NCI-H146 treated with DMSO at 0.1 percent for 48 hours (cell line): ENCODE measurements at regions not wholly inside any gene's neighbourhood (a gene's known extent, or its start where the extent isn't known, plus 50 kb on each side); places are given as distances from the start of the nearest gene placed in this dataset.
"Not testable (repeated sequence)": the region's sequence is repeated elsewhere in the genome, so short reads cannot be mapped to it uniquely, and the experiment has no call there.

Experiments
- DNase-seq: peaks from one replicate; lab custom pipeline; 2025; ENCODE audit not compliant: unreplicated experiment; lab: John Stamatoyannopoulos, UW

DNA sequence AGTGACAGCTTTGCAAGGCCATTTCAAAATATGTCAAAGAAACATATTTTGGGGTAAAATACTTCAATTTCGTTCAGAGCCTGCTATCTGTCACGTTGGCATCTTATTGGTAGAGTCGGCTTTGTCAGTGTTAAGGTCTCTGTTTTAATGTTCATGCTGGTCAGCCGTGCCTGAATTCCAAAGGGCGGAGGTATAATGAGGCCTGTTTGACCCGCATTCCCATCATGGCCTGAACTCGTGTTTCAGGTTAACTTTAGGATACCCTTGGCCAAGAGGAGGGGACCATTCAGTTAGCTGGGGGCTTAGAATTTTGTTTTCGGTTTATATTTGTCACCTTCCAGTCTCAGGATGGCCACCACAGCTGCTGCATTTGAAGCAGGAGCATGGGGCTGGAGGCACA, 236.4 kb downstream of the NFATC2 start:
- no peak for DNase-seq

DNA sequence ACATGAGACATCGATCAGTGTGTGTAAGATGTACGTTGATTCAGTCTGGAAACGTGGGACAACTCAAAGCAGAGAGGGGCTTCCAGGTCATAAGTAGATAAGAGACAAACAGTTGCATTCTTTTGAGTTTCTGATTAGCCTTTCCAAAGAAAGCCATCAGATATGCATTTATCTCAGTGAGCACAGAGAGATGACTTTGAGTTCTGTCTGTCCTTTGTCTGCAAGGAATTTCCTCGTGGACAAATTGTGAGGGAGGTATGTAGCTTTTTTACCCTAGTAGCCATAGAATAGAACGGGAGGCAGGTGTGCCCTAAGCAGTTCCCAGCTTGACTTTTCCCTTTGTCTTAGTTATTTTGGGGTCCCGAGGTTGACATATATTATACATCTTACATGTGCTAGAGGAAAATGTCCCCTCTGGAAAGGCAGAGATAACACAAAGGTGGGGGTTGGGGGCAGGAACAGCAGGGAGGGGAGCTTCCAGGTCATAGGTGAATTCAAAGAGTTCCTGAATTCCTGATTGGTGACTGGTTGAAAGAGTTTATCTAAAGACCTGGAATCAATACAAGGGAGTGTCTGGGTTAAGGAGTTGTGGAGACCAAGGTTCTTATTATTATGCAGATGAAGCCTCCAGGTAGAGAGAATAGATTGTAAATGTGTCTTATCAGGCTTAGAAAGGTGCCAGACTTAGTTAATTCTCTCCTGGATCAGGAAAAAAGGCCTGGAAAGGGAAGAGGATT, 237.0 kb downstream of the NFATC2 start:
- no peak for DNase-seq

DNA sequence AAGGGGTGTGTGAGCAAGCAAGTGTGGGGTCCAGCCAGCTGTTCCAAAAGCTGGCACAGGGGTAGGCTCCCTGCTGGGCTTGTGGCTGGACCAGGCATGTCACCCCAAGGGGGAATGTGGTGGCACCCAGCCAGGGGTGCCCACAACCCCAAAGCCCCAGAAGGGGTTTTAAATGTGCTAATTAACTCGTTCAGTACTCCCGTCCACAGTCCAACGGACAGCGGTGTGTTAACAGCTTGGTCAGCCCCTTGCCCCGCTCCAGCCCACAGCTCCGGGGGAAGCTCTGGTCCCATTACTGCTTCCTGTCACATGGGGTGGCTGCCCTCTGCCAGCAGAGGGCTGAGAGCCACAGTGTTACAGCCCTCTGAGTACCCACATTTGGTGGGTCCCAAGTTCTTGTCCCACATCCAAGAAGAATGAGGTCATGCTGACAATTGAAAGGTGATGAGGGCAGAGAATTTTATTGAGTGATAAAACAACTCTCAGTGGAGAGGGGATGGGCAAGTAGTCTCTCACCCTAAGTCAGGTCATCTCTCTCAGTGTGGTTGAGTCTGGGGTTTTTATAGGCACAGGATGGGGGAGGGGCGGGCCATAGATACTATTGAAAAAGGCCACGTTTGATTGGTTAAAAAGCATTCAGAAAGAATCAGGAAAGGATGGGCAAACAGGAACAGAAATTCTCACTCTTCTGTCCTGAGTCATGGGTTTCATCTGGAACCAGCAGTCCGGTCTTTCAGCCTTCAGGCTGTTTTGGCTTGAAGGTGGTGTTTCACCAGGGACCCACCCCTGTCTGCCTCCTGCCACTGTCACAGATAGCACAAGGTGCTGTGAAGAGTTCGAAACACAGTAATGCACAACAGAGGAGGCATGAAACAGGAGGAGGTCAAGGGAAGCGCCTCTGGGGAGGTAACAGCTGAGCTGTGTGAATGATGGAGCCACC, 238.5 kb downstream of the NFATC2 start:
- no peak for DNase-seq

DNA sequence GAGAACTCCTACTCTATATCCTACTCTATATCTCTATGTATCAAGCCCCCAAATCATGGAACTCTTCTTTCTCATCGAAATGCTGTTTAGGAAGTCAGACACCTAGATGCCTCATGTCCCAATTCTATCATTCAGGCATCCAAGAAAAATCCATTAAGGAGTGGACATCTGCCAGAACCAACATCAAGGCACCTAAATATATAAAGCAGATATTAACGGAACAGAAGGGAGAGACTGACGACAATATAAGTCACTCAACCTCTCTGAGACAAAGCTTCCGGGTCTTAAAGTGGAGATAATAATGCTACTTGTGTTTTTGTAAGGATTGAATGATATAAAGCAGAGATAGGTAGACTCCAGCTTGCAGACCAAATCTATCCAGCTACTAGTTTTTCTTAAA, 241.5 kb downstream of the NFATC2 start:
- DNase-seq = no peak

DNA sequence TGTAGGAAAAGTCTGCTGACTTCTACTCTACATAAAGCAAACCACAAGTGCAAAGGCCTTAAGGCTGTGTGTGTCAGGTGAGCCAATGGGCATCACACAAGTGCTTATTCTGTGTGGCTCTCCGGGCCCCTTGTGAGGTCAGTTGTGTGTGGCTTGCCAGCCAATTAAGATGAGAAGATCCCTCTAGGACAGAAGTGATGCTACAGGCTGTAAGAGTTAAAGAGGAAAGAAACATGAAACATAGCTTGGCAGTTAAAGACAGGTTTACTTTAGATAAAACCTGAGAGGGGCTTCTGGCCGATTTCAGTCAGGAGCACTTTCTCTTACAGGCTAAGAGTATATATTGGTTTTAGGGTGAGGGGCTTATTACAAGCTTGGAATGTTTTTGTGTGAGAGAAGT, 242.4 kb downstream of the NFATC2 start:
- DNase-seq = no peak

DNA sequence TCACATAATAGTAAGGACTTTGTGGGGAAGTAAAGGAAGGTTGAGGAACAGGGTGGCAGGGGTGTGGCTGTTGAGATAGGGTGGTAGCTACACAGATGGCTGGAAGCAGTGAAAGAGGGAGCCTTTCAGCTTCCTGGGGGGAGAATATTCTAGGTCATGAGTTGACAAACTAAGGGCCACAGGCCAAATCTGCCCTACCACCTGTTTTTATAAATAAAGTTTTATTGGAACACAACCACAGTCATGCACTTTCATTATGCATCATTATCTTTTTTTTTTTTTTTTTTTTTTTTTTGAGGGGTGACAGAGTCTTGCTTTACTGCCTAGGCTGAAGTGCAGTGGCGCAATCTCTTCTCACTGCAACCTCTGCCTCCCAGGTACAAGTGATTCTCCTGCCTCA, 243.1 kb downstream of the NFATC2 start:
- no peak for DNase-seq

DNA sequence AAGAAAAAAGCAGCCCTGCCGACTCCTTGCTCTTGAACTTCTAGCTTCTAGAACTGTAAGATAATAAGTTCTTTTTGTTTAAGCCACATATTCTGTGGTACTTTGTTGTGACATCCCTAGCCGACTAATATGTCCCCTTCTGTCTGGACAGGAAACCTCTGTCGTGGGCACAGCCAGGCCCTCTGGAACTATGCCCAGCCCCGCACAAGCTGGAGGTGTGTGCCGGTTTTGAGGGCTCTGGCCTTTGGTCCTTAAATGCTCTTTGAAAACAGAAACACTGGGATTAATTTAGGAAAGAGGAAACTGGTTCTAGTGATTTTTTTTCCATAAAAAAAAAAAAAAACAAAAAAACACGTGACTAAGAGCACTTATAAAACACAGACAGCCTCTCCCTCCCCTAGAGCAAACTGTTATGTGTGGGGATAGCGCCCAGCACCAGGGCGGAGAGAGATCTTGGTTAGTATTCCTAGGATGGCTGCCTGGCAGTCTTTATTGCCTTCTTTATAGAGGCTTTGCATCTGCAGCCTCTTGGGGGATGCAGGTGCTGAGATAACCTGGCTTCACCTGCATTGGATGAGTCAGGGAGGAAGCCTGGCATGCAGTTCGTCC, 244.3 kb downstream of the NFATC2 start:
- DNase-seq = no peak

DNA sequence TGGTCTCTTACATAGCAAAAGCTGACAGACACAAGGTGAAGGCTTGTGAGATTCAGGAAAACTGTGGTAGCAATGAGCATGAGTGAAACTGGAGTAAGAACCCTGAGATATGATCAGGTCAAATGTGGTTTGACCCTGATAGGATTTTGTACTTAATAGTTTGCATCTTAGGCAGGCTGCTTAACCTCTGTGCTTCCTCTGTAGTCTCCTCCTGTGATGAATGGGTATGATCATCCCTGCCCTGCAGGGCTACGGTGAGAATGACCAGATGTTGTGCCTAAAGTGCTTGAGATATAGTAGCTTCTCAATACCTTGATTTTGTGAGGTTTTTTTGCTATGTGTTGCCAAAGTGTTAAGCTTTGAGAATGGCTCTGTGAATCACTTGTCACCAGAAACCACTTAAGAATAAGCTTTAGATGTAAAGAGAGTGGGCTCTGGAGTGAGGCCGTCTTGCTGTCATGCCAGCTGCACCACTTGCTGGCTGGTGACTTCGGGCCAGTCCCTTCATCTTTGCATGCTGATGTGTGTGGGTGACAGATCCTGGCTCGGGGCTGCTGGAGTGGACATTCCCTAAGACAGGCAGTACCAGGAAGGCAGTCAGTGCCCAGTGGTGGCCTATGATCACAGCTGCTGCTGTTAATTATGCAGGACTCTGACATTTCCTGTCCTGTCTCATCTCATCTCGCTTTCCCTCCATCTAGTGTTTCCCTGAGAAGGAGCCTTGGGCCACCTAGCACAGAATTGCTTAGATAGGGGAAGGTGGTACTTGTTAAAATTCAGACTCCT, 254.7 kb downstream of the NFATC2 start:
- no peak for DNase-seq

DNA sequence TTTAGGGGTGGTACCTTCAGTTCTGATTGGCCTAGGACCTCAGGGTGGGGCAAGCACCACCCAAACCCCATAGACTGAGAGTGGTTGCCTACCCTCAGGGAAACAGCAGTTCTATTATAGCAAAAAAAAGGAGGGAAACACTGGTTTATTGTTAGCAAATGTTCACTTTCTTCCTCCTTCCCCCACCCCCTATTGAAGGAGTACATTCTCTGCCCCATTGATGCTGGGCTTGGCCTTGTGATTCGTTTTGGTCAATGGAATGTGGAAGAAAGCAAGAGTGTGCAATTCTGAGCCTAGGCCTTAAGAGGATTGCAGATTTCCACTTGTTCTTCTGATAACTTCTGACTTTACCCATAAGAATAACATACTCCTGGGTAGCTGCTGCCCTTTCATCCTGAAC, 255.8 kb downstream of the NFATC2 start:
- DNase-seq = no peak

DNA sequence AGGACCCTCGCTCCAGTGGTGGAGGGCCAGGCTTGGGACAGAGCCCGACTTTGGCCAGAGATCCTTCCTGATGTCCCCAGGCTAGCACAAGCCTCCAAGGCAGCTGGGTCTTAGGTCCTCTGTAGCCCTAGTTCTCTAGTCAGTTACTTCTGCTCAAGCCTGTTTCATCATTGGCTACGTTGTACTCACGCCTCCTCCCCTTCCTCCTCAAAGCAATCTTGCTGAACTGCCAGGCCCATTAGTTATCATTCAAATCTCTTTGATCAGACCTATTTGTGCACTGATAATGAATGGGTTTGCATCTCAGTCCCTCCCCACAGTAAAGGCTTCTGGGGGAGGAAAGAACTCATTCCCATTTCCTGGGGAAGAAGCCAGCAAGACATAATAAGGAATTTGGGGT, 256.8 kb downstream of the NFATC2 start:
- DNase-seq = no peak

DNA sequence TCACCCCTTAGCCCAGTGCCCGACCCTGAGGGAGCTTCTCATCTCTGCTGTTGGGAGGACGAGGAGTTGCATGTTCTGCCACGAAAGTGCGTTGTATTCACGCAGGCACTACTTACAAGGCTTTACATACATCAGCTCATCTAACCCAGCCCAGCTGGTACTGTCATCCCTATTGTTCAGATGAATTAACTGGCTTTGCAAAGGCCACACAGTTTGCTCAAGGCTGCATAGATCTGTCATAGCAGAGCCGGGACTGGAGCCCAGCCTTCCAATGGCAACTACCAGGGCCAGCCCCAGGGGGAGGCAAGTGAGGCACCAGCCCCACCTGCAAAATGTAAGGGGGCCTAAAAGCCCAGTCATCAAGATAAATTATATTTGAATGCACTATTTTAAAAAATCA, 257.6 kb downstream of the NFATC2 start:
- DNase-seq = no peak

DNA sequence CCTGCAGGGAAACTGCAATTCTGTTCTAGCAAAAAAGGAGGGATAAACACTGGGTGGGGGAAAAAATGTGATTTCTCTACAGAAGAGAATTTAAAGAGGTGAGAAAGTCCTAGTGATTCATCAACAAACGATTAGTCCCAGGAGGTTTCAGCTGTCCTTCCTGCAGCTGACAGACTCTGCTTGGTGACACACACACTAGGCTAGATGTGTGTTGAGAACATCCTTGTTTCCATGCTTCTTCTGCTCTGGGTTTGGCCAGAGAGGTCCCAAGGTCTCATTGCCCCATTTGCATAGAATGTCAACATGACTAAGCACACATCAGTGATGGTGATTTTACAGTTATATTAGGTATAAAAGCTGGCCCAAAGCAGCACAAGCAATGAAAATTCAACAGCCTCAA, 258.3 kb downstream of the NFATC2 start:
- DNase-seq = no peak

DNA sequence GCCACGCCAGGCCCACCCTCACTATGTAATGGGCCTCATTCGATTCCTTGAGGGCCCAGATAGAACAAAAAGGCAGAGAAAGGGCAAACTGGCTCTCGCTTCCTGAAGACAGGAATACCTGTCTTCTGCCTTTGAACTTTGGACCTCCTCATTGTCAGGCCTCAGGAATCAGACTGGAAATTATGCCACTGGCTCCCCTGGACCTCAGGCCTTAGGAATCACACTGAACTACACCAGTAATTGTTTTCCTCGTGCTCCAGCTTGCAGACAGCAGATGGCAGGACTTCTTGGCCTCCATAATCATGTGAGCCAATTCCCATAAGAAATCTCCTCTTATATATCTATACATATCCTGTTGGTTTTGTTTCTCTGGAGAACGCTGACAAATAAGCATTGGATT, 258.6 kb upstream of the KCNG1 start:
- DNase-seq = no peak

DNA sequence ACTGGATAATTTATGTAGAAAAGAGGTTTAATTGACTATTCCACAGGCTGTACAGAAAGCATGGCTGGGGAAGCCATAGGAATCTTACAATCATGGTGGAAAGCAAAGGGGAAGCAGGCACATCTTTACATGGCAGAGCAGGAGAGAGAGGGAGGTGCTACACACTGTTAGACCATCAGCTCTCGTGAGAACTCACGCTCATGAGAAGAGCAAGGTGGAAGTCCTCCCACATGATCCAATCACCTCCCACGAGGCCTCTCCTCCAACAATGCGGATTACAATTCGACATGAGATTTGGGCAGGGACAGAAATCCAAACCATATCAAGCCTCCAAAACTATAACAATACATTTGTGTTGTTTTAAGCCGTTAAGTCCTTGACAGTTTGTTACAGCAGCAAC, 257.1 kb upstream of the KCNG1 start:
- DNase-seq = no peak

DNA sequence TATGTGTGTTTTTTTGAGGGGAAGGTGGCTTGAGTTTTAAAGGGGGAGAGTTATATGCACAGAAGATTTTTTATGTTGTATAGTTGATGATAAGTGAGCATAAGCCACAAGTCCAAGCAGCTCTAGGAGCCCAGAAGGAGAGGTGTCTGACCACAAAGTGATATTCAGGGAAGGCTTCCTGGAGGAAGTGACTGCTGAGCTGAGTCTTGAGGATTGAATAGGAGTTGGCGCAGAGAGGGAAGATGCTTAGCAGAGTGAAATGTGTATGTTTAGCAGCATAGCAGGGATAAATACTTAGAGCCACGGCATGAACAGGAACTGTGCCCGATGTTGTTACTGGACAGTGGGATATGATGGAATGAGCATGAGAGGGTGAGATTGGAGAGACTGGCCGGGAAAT, 255.1 kb upstream of the KCNG1 start:
- no peak for DNase-seq

DNA sequence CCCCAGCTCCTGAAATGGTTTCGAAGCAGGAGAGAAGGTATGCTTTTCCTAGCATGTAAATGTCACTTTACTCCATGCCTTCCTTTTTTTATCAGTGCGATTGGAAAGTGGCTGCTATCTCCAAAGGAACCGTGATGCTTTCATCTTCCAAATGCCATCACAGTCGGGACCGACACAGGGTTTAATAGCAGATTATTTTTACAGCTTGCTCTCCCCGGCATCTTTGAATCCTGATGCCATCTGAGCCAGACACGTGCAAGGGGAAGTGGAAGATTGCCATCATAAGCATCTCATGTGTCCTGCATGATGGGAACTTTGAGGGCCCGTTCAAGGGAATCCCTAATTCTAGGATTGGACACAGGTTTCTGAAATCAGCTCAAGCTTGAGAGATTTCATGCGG, 253.4 kb upstream of the KCNG1 start:
- DNase-seq = no peak

DNA sequence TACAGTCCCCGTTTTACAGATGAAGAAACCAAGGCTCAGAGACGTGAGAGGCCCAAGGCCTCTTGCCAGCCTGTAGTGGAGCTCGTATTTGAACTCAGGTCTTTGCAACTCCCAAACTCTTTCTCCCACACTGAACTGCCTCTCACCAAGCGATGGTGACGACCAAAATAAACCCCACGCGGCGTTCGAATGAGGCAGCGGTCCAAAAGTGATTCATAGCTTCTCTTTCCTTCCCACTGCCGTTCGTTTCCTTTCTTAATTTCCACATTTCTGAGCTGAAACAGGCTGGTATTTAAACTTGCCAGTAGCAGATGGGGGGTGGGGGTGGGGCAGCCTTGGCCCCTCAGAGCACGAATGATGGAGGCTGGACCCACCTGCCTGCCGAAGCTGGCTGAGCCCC, 252.9 kb upstream of the KCNG1 start:
- no peak for DNase-seq

DNA sequence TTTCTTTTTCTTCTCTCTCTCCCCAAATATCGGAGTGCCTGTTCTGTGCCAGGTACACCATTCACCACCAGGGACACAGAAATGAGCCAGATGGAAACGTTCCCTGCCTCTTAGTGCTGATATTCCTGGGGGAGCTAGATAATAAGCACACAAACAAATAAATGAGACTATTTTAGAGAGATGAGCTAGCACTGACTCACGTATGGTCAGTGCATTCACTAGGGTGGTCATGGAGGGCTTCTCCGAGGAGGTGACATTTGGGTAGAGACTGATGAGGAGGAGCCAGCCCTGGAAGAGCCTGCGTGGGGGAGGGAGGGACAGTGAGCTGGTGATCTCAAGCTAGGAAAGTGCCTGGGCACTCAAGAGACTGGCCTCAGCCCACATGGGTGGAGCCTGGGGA, 252.3 kb upstream of the KCNG1 start:
- DNase-seq = no peak

DNA sequence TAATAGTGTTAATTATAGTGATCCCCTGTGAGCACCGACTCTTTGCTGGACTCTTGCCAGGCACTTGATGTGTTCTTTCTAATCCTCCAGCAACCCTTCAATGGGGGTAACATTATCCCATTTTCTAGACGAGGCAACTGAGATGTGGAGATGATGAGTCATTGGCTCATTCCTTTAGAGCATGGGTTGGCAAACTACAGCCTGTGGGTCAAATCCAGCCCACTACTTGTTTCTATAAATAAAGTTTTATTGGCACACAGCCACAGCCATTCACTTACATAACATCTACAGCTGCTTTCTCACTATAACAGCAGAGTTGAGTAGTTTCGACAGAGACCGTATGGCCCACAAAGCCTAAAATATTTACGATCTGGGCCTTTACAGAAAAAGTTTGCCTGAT, 249.5 kb upstream of the KCNG1 start:
- no peak for DNase-seq

DNA sequence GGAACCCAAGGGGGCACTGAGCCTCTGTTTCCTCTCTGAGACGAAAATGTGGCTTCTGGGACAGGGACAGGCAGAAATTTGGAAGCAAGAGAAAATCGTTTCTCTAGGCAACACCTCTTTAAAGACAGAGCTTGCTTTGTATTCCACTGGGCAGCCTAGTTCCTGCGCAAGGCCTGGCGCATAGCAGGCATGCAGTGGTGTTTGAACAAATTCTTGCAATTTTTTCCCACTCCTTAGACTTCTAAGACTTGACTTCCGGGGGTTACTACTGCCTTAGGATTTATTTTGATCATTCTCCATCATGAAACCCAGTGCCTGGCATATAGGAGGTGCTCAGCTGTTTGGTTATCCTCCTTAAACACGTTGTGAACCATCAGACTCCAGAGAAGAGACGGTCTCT, 249.0 kb upstream of the KCNG1 start:
- DNase-seq = no peak

DNA sequence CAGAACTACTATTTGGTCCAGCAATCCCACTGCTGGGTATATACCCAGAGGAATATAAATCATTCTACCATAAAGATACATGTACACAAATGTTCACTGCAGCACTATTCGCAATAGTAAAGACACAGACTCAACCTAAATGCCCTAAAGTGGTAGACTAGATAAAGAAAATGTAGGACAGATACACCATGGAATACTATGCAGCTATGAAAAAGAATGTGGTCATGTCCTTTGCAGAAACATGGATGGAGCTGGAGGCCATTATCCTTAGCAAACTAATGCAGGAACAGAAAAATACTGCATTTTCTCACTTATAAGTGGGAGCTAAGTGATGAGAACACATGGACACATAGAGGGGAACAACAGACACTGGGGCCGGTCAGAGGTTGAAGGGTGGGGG, 248.4 kb upstream of the KCNG1 start:
- not testable (repeated sequence) for DNase-seq
